Vagina (tissue), 2 donors: ENCODE measurements at regions not wholly inside any gene's neighbourhood (a gene's known extent, or its start where the extent isn't known, plus 50 kb on each side); places are given as distances from the start of the nearest gene placed in this dataset.

Source experiments
- DNase-seq, 2 donors: peaks; one replicate each; pipeline ENCODE4 v3.0.0-alpha.2; 2017; ENCODE audit errors: extremely low spot score in 2 of 2
- H3K27ac ChIP-seq: fragments of 200-600 bp; sonication (generic); one replicate; pipeline ENCODE4 v1.5.1; 2019
- H3K27me3 ChIP-seq: fragments of 200-600 bp; sonication (generic); one replicate; pipeline ENCODE4 v1.5.1; 2019
- H3K36me3 ChIP-seq, 2 donors: fragments of 200-600 bp; sonication (generic); one replicate each; pipeline ENCODE4 v1.5.1; 2017 to 2019
- H3K4me1 ChIP-seq: fragments of 200-600 bp; sonication (generic); one replicate; pipeline ENCODE4 v1.5.1; 2019
- H3K4me3 ChIP-seq, 2 donors: fragments of 200-600 bp; sonication (generic); 1 replicate in 1 of 2; 2 replicates in 1 of 2; pipeline ENCODE4 v1.5.1; 2016 to 2019
- H3K9me3 ChIP-seq: fragments of 200-600 bp; sonication (generic); one replicate; pipeline ENCODE4 v1.5.1; 2019
- POLR2A ChIP-seq, 2 donors: fragments of 450-650 bp; IDR thresholded peaks; one replicate each; pipeline ENCODE4 v1.6.1; 2017; ENCODE audit warnings: antibody characterized with exemption in 2 of 2, mild to moderate bottlenecking in 2 of 2, moderate library complexity in 2 of 2
- POLR2AphosphoS5 ChIP-seq, 2 donors: sonication (generic); formaldehyde crosslinking; IDR thresholded peaks; one replicate each; pipeline ENCODE4 v1.9.0; 2017; ENCODE audit warnings: antibody characterized with exemption in 2 of 2, mild to moderate bottlenecking in 2 of 2, low read depth in 1 of 2; ENCODE audit not compliant: insufficient read depth in 1 of 2
- intact Hi-C: fragments of 100-400 bp; cut with DNase I; formaldehyde crosslinking; loops from one replicate; pipeline ENCODE4 v1.15.1; 2023
- TF ChIP-seq, protein P1 (sequence below), 3 experiments: fragments of 450-650 bp in 2 of 3; fragments of 200-600 bp in 1 of 3; sonication (generic) in 1 of 3; IDR thresholded peaks; one replicate each; pipeline ENCODE4 v1.5.1; 2017 to 2019; ENCODE audit warnings: antibody characterized with exemption in 3 of 3, mild to moderate bottlenecking in 2 of 3, moderate library complexity in 2 of 3

DNA sequence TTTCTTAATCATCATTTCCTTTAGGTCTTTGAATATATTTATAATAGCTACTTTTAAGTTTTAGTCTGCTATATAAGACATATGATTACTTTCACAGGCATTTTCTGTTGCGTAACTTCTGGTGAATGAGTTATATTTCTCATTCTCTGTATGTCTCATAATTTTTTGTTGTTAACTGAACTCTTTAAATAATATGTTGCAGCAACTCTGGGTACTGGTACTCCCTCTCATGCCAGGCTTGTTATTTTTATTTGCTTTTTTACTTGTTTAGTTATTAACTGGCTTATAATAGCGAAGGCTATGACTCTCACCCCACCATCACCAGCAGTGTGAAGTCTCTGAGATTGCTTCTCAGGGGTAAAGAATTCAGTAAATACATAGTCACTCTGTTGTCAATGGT, 524.2 kb upstream of the CHORDC1 start:
- intact Hi-C loops: no loop called here
- H3K27me3 ChIP-seq: no peaks in the 10 kb centered on the region
- TF ChIP-seq POLR2AphosphoS5 (IDR thresholded peaks at IDR 0.05; ENCODE audit: insufficient read depth in 1 of 2, low read depth in 1 of 2) (no peak), POLR2A (IDR thresholded peaks at IDR 0.05) (no peak)
- TF ChIP-seq, protein P1, sequence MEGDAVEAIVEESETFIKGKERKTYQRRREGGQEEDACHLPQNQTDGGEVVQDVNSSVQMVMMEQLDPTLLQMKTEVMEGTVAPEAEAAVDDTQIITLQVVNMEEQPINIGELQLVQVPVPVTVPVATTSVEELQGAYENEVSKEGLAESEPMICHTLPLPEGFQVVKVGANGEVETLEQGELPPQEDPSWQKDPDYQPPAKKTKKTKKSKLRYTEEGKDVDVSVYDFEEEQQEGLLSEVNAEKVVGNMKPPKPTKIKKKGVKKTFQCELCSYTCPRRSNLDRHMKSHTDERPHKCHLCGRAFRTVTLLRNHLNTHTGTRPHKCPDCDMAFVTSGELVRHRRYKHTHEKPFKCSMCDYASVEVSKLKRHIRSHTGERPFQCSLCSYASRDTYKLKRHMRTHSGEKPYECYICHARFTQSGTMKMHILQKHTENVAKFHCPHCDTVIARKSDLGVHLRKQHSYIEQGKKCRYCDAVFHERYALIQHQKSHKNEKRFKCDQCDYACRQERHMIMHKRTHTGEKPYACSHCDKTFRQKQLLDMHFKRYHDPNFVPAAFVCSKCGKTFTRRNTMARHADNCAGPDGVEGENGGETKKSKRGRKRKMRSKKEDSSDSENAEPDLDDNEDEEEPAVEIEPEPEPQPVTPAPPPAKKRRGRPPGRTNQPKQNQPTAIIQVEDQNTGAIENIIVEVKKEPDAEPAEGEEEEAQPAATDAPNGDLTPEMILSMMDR (IDR thresholded peaks at IDR 0.05): no peak
- H3K4me1 ChIP-seq: no peaks in the 10 kb centered on the region
- DNase-seq: no peak
- no peak overlapping the region for H3K4me3 ChIP-seq
- no peaks in the 10 kb centered on the region for H3K36me3 ChIP-seq
- no peak overlapping the region for H3K27ac ChIP-seq
- no peaks in the 10 kb centered on the region for H3K9me3 ChIP-seq

DNA sequence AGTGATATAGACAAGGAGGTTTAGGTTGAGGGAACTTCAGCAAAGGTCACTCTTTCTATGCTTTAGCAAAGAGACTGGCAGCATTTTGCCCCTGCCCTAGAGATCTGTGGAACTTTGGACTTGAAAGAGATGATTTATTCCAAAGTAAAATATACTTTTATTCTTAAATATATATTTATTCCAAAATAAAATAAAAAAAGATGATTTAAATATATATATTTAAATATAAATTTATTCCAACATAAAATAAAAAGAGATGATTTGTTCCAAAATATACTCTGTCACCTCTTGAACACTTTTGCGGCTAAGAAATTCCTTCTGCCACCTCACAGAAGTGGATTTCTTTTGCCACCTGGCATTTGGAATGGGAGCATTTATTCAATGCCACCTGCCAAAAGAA, 521.3 kb upstream of the CHORDC1 start:
- TF ChIP-seq POLR2AphosphoS5 (IDR thresholded peaks at IDR 0.05; ENCODE audit: insufficient read depth in 1 of 2, low read depth in 1 of 2) (no peak), POLR2A (IDR thresholded peaks at IDR 0.05) (no peak)
- TF ChIP-seq, protein P1 (IDR thresholded peaks at IDR 0.05): no peak
- no peaks in the 10 kb centered on the region for H3K9me3 ChIP-seq
- intact Hi-C loops: no loop called here

DNA sequence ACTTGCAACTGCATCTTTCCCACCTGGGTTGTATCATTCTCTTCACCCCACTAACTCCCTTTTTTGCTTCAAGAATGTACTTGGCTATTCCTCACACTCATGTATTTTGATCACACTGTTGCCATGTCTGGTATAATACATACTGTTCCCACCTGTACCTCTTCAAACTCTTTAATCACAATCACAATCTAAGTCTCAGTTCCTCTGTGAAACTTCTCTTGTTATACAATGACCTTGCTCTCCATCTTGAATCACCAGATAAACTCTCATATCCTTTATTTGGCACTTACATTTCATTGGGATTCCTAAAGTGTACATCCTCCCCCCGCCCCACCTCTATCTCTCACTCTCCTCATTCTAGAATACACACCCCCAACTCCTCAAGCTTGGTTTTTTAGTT, 516.0 kb upstream of the CHORDC1 start:
- intact Hi-C loops: no loop called here
- no peak for TF ChIP-seq POLR2A (IDR thresholded peaks at IDR 0.05)
- no peak for TF ChIP-seq POLR2AphosphoS5 (IDR thresholded peaks at IDR 0.05; ENCODE audit: insufficient read depth in 1 of 2, low read depth in 1 of 2)
- H3K27me3 ChIP-seq: no peaks in the 10 kb centered on the region
- no peak overlapping the region for H3K27ac ChIP-seq
- DNase-seq: no peak
- no peaks in the 10 kb centered on the region for H3K36me3 ChIP-seq
- no peaks in the 10 kb centered on the region for H3K9me3 ChIP-seq
- H3K4me1 ChIP-seq: no peaks in the 10 kb centered on the region
- H3K4me3 ChIP-seq: no peak overlapping the region

More for the DNA sequence above, 521.3 kb upstream of the CHORDC1 start:
- no peak for DNase-seq
- Histone ChIP-seq H3K36me3 (no peaks in the 10 kb centered on the region), H3K27ac (no peak overlapping the region), H3K4me3 (no peak overlapping the region), H3K4me1 (no peaks in the 10 kb centered on the region), H3K27me3 (no peaks in the 10 kb centered on the region)

DNA sequence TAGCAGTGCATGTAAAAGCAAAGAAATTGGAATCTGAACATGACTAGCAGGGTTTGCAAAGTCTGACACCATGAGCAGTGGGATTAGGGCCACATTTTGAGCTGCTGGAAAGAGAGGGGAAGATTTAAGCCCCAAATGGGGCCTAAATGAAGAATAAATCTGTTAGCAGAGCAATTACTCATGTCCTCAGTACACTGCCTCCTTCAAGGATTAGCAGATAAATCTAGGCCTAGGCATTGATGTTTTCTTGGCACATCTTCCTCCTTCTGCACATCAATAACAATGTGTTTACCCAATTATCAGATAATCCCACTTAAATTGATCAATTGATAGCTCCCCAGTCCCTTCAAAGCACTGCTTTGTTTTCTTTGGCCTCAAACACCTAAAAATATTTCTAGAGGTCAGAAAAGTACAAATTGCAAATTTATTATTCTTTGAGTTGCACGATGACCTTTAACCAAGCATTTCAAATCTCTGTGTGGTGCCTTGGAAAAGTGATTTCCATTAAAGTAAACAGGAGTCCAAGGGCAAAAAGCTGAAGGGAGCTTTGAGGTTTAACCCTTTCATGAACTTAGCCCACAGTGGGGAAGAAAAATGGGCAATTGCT, 514.7 kb upstream of the CHORDC1 start:
- no peaks in the 10 kb centered on the region for H3K4me1 ChIP-seq
- no peak for DNase-seq
- H3K4me3 ChIP-seq: no peak overlapping the region
- no peak overlapping the region for H3K27ac ChIP-seq
- no peaks in the 10 kb centered on the region for H3K27me3 ChIP-seq
- intact Hi-C loops: no loop called here
- no peaks in the 10 kb centered on the region for H3K36me3 ChIP-seq
- TF ChIP-seq, protein P1 (IDR thresholded peaks at IDR 0.05): no peak
- TF ChIP-seq POLR2AphosphoS5 (IDR thresholded peaks at IDR 0.05; ENCODE audit: insufficient read depth in 1 of 2, low read depth in 1 of 2): no peak
- TF ChIP-seq POLR2A (IDR thresholded peaks at IDR 0.05): no peak
- no peaks in the 10 kb centered on the region for H3K9me3 ChIP-seq

DNA sequence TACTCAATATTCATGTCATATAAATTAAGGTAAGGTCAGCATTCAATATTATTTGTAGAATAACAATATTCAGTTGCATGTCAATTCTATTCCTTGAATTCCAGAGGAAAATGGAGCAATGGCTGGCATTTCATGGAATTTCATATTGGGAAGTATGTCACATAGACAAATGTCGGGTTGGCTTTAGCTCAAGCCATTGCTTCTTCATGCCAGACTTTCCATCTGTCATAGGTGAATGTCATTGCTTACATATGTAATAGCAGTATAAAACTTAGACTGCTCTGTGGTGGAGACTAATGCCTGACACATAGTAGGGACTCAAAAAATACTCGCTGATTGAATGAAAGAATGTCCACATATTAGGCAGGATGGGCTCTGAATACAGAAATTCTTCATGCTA, 509.6 kb upstream of the CHORDC1 start:
- H3K36me3 ChIP-seq: no peaks in the 10 kb centered on the region
- no peaks in the 10 kb centered on the region for H3K27me3 ChIP-seq
- no peaks in the 10 kb centered on the region for H3K9me3 ChIP-seq
- no peaks in the 10 kb centered on the region for H3K4me1 ChIP-seq
- H3K4me3 ChIP-seq: no peak overlapping the region
- H3K27ac ChIP-seq: no peak overlapping the region
- DNase-seq: no peak
- intact Hi-C loops: no loop called here
- TF ChIP-seq, protein P1 (IDR thresholded peaks at IDR 0.05): no peak
- TF ChIP-seq POLR2AphosphoS5 (IDR thresholded peaks at IDR 0.05; ENCODE audit: insufficient read depth in 1 of 2, low read depth in 1 of 2) (no peak), POLR2A (IDR thresholded peaks at IDR 0.05) (no peak)
